Neural cell (in vitro differentiated cells): ENCODE measurements at regions not wholly inside any gene's neighbourhood (a gene's known extent, or its start where the extent isn't known, plus 50 kb on each side); places are given as distances from the start of the nearest gene placed in this dataset.

Experiments
- H2AFZ ChIP-seq: fragments of 200-600, 300-800 bp; sonication (generic), shearing (Covaris generic); 2 replicates; pipeline ENCODE4 v1.6.0; 2014; ENCODE audit warnings: low read depth, mild to moderate bottlenecking, antibody characterized with exemption, low read length, moderate library complexity
- H3F3A ChIP-seq: fragments of 200-600 bp; shearing (Covaris generic); 2 replicates; pipeline ENCODE4 v1.6.1; 2016; ENCODE audit warnings: mild to moderate bottlenecking, moderate library complexity, mixed read lengths, antibody characterized with exemption, low read length; ENCODE audit not compliant: insufficient read depth, poor library complexity, severe bottlenecking
- H3K27ac ChIP-seq: fragments of 200-600, 300-800 bp; sonication (generic), shearing (Covaris generic); 2 replicates; pipeline ENCODE4 v1.5.1; 2014; ENCODE audit warnings: mild to moderate bottlenecking, low read length, moderate library complexity
- H3K27me3 ChIP-seq: fragments of 300-800, 200-600 bp; sonication (generic), shearing (Covaris generic); 2 replicates; pipeline ENCODE4 v1.6.0; 2014; ENCODE audit warnings: mild to moderate bottlenecking, low read depth, low read length, moderate library complexity; ENCODE audit not compliant: insufficient read depth
- H3K36me3 ChIP-seq: fragments of 300-800, 200-600 bp; sonication (generic), shearing (Covaris generic); 2 replicates; pipeline ENCODE4 v1.5.1; 2014; ENCODE audit warnings: mild to moderate bottlenecking, antibody characterized with exemption, low read length, moderate library complexity; ENCODE audit not compliant: insufficient read depth
- H3K4me2 ChIP-seq: fragments of 300-800, 200-600 bp; sonication (generic), shearing (Covaris generic); 2 replicates; pipeline ENCODE4 v1.6.0; 2014; ENCODE audit warnings: mild to moderate bottlenecking, low read length
- H3K4me3 ChIP-seq: fragments of 300-800, 200-600 bp; sonication (generic), shearing (Covaris generic); 2 replicates; pipeline ENCODE4 v1.5.1; 2014; ENCODE audit warnings: mild to moderate bottlenecking, low read length, moderate library complexity
- H3K79me2 ChIP-seq: fragments of 200-600 bp; shearing (Covaris generic); replicated peaks from 2 replicates; pipeline ENCODE4 v1.6.0; 2014; ENCODE audit warnings: mild to moderate bottlenecking, low read length, moderate library complexity; ENCODE audit not compliant: insufficient read depth
- H3K9ac ChIP-seq: fragments of 300-800, 200-600 bp; sonication (generic), shearing (Covaris generic); 2 replicates; pipeline ENCODE4 v1.6.1; 2016; ENCODE audit warnings: mild to moderate bottlenecking, low read length, mixed read lengths
- H3K9me2 ChIP-seq: fragments of 200-600 bp; shearing (Covaris generic); 2 replicates; pipeline ENCODE4 v1.6.1; 2016; ENCODE audit warnings: mild to moderate bottlenecking, low read length, mixed read lengths; ENCODE audit not compliant: insufficient read depth
- H3K9me3 ChIP-seq: fragments of 200-600, 300-800 bp; sonication (generic), shearing (Covaris generic); 2 replicates; pipeline ENCODE4 v1.6.1; 2016; ENCODE audit warnings: mild to moderate bottlenecking, mixed run types, low read length, moderate library complexity, mixed read lengths
- H4K20me1 ChIP-seq: fragments of 200-600 bp; shearing (Covaris generic); 2 replicates; pipeline ENCODE4 v1.6.1; 2016; ENCODE audit warnings: mild to moderate bottlenecking, mixed run types; ENCODE audit not compliant: insufficient read depth
- EP300 ChIP-seq: fragments of 450-650 bp; conservative IDR thresholded peaks from 2 replicates; pipeline ENCODE4 v1.6.1; 2014; ENCODE audit warnings: antibody characterized with exemption, mild to moderate bottlenecking, moderate library complexity; ENCODE audit not compliant: poor library complexity, severe bottlenecking
- EZH2 ChIP-seq: fragments of 200-600, 300-800 bp; shearing (Covaris generic), sonication (generic); IDR thresholded peaks from 2 replicates; pipeline ENCODE4 v1.6.1; 2014; ENCODE audit warnings: antibody characterized with exemption, low read length, borderline replicate concordance, mild to moderate bottlenecking; ENCODE audit not compliant: insufficient read depth, poor library complexity, severe bottlenecking
- MXI1 ChIP-seq: fragments of 450-650 bp; conservative IDR thresholded peaks from 2 replicates; pipeline ENCODE4 v1.6.1; 2014; ENCODE audit warnings: antibody characterized with exemption, mild to moderate bottlenecking; ENCODE audit not compliant: poor library complexity, severe bottlenecking
- POLR2AphosphoS5 ChIP-seq: IDR thresholded peaks from 2 replicates; pipeline ENCODE4 v1.6.1; 2012
- RAD21 ChIP-seq: fragments of 450-650 bp; conservative IDR thresholded peaks from 2 replicates; pipeline ENCODE4 v1.6.1; 2014; ENCODE audit warnings: antibody characterized with exemption, mild to moderate bottlenecking, moderate library complexity
- SMC3 ChIP-seq: fragments of 450-650 bp; conservative IDR thresholded peaks from 2 replicates; pipeline ENCODE4 v1.6.1; 2014; ENCODE audit warnings: antibody characterized with exemption, mild to moderate bottlenecking, moderate library complexity; ENCODE audit not compliant: poor library complexity
- TAF1 ChIP-seq: IDR thresholded peaks from 2 replicates; pipeline ENCODE4 v1.6.1; 2012; ENCODE audit warnings: low read depth
- TF ChIP-seq, protein P1 (sequence below): fragments of 450-650 bp; IDR thresholded peaks from 2 replicates; pipeline ENCODE4 v1.5.1; 2014; ENCODE audit warnings: antibody characterized with exemption, mild to moderate bottlenecking, moderate library complexity; ENCODE audit not compliant: poor library complexity, severe bottlenecking
- TF ChIP-seq, protein P2 (sequence below): IDR thresholded peaks from 2 replicates; pipeline ENCODE4 v1.6.1; 2012; ENCODE audit warnings: borderline replicate concordance

DNA sequence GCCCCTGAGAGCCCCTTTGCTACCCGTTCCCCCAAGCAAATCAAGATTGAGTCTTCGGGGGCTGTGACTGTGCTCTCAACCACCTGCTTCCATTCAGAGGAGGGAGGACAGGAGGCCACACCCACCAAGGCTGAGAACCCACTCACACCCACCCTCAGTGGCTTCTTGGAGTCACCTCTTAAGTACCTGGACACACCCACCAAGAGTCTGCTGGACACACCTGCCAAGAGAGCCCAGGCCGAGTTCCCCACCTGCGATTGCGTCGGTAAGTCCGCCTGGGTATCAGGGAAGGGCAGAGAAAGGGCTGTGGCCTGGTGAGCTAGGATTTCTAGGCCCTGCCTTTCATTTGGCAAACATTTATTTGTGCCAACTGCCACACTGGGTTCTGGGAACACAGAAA, 63.4 kb downstream of the TET3 start:
- no peak overlapping the region for H3K27ac ChIP-seq
- no peaks in the 10 kb centered on the region for H3K9me2 ChIP-seq
- H3K4me2 ChIP-seq = no peak overlapping the region
- peaks cover 46% of the 10 kb centered on the region for H3K79me2 ChIP-seq
- H3K36me3 ChIP-seq = peaks cover 6% of the 10 kb centered on the region
- peaks cover 11% of the 10 kb centered on the region for H4K20me1 ChIP-seq
- no peak overlapping the region for H3K9ac ChIP-seq
- H3K9me3 ChIP-seq = no peaks in the 10 kb centered on the region
- no peak overlapping the region for H2AFZ ChIP-seq
- TF ChIP-seq, protein P1, sequence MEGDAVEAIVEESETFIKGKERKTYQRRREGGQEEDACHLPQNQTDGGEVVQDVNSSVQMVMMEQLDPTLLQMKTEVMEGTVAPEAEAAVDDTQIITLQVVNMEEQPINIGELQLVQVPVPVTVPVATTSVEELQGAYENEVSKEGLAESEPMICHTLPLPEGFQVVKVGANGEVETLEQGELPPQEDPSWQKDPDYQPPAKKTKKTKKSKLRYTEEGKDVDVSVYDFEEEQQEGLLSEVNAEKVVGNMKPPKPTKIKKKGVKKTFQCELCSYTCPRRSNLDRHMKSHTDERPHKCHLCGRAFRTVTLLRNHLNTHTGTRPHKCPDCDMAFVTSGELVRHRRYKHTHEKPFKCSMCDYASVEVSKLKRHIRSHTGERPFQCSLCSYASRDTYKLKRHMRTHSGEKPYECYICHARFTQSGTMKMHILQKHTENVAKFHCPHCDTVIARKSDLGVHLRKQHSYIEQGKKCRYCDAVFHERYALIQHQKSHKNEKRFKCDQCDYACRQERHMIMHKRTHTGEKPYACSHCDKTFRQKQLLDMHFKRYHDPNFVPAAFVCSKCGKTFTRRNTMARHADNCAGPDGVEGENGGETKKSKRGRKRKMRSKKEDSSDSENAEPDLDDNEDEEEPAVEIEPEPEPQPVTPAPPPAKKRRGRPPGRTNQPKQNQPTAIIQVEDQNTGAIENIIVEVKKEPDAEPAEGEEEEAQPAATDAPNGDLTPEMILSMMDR = no peak
- TF ChIP-seq TAF1 = no peak
- TF ChIP-seq, protein P2, sequence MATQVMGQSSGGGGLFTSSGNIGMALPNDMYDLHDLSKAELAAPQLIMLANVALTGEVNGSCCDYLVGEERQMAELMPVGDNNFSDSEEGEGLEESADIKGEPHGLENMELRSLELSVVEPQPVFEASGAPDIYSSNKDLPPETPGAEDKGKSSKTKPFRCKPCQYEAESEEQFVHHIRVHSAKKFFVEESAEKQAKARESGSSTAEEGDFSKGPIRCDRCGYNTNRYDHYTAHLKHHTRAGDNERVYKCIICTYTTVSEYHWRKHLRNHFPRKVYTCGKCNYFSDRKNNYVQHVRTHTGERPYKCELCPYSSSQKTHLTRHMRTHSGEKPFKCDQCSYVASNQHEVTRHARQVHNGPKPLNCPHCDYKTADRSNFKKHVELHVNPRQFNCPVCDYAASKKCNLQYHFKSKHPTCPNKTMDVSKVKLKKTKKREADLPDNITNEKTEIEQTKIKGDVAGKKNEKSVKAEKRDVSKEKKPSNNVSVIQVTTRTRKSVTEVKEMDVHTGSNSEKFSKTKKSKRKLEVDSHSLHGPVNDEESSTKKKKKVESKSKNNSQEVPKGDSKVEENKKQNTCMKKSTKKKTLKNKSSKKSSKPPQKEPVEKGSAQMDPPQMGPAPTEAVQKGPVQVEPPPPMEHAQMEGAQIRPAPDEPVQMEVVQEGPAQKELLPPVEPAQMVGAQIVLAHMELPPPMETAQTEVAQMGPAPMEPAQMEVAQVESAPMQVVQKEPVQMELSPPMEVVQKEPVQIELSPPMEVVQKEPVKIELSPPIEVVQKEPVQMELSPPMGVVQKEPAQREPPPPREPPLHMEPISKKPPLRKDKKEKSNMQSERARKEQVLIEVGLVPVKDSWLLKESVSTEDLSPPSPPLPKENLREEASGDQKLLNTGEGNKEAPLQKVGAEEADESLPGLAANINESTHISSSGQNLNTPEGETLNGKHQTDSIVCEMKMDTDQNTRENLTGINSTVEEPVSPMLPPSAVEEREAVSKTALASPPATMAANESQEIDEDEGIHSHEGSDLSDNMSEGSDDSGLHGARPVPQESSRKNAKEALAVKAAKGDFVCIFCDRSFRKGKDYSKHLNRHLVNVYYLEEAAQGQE = no peak
- TF ChIP-seq MXI1 = no peak
- no peak for TF ChIP-seq EP300
- TF ChIP-seq EZH2 = no peak
- TF ChIP-seq SMC3 = no peak
- no peak for TF ChIP-seq POLR2AphosphoS5
- TF ChIP-seq RAD21 = no peak
- no peaks in the 10 kb centered on the region for H3F3A ChIP-seq
- no peak overlapping the region for H3K4me3 ChIP-seq
- no peaks in the 10 kb centered on the region for H3K27me3 ChIP-seq

DNA sequence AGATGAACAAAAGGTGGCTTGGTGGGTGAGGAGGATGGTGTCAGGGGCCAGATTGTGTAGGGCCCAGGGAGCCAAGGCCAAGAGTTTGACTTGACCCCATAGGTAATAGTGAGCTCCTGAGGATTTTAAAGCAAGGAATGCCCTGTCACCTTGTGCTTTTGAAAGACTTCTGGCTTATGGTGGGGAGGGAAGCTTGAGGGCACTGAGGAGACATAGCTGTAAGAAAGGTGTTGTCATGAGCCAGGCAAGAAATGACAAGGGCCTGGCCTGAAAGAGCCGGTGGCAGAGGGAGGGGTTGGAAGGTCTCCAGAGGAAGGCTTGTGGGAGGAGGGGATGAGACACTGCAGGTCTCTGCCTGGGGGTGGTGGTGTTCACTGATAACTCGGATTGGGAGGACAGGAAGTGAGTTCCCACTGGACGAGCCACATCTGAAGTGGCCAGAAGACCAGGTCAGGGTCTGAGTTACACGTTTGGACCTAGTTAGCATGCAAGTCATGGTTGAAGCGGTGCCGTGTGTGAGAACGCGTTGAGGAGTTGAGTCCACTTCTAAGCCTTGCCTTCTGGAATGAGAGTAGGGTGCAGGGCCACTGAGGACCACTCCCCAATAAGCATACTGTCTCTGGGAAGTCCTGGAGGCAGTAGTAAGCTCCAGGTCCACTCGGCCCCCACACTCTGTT, 64.3 kb downstream of the TET3 start:
- Histone ChIP-seq H3K4me2 (no peak overlapping the region), H3F3A (no peaks in the 10 kb centered on the region), H3K9me3 (no peaks in the 10 kb centered on the region), H3K36me3 (peaks cover 6% of the 10 kb centered on the region), H3K27ac (no peak overlapping the region), H3K79me2 (peaks cover 49% of the 10 kb centered on the region), H3K4me3 (no peak overlapping the region), H4K20me1 (peaks cover 8% of the 10 kb centered on the region), H3K9me2 (no peaks in the 10 kb centered on the region), H3K27me3 (no peaks in the 10 kb centered on the region), H3K9ac (no peak overlapping the region), H2AFZ (no peak overlapping the region)
- TF ChIP-seq EZH2 (no peak), MXI1 (no peak), EP300 (no peak), TAF1 (no peak), POLR2AphosphoS5 (no peak), SMC3 (no peak), RAD21 (no peak)
- TF ChIP-seq, protein P2 = no peak
- TF ChIP-seq, protein P1 = no peak
